Panc1 (cell line): ENCODE measurements at regions not wholly inside any gene's neighbourhood (a gene's known extent, or its start where the extent isn't known, plus 50 kb on each side); places are given as distances from the start of the nearest gene placed in this dataset.

ENCODE experiments used
- CTCF ChIP-seq: fragments of 450-650 bp; IDR thresholded peaks from 2 replicates; pipeline ENCODE4 v1.5.1; 2017; ENCODE audit warnings: mild to moderate bottlenecking
- POLR2AphosphoS5 ChIP-seq: IDR thresholded peaks from 2 replicates; pipeline ENCODE4 v1.6.1; 2012; ENCODE audit warnings: mild to moderate bottlenecking, low read depth, low read length, moderate library complexity
- TCF7L2 ChIP-seq: IDR thresholded peaks from 2 replicates; pipeline ENCODE4 v1.6.1; 2011; ENCODE audit warnings: mild to moderate bottlenecking, low read depth, low read length, inconsistent platforms

GRCh38 chr15:96160269-96160668 lies 170.2 kb upstream of the NR2F2 start:
- no peak for TF ChIP-seq CTCF
- no peak for TF ChIP-seq POLR2AphosphoS5
- no peak for TF ChIP-seq TCF7L2
